ENCODE measurements at regions not wholly inside any gene's neighbourhood (a gene's known extent, or its start where the extent isn't known, plus 50 kb on each side); places are given as distances from the start of the nearest gene placed in this dataset.

DNA sequence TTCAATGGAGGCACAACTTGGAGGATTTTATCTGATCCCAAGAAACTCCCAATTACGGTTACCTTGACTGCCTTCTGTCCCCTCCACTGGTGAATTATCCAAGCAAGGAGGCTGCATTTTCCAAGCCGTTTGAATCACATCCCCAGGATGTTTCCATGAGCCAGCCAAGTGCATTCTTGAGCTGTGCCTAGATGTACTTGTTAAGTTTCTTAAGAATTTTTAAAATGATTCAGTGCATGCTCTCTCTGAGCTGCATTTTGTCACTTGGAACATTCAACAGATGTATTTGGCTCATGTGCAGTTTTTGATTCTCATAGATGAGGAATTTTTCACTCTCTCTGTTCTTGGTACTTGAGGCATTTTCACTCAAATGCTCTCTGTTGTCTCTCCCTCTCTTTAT lies 202.6 kb upstream of the MYOCD start:
- TF ChIP-seq EZH2 (IDR thresholded peaks at IDR 0.05; ENCODE audit: low read length) = no peak
- TF ChIP-seq, protein P1, sequence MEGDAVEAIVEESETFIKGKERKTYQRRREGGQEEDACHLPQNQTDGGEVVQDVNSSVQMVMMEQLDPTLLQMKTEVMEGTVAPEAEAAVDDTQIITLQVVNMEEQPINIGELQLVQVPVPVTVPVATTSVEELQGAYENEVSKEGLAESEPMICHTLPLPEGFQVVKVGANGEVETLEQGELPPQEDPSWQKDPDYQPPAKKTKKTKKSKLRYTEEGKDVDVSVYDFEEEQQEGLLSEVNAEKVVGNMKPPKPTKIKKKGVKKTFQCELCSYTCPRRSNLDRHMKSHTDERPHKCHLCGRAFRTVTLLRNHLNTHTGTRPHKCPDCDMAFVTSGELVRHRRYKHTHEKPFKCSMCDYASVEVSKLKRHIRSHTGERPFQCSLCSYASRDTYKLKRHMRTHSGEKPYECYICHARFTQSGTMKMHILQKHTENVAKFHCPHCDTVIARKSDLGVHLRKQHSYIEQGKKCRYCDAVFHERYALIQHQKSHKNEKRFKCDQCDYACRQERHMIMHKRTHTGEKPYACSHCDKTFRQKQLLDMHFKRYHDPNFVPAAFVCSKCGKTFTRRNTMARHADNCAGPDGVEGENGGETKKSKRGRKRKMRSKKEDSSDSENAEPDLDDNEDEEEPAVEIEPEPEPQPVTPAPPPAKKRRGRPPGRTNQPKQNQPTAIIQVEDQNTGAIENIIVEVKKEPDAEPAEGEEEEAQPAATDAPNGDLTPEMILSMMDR (optimal IDR thresholded peaks at IDR 0.05 in 1 of 3, IDR thresholded peaks at IDR 0.05 in 1 of 3, conservative IDR thresholded peaks at IDR 0.05 in 1 of 3; ENCODE audit: extremely low read depth in 1 of 3, insufficient read depth in 2 of 3, low read length in 3 of 3) = no peak
- no peak overlapping the region for H3K27ac ChIP-seq (ENCODE audit: control insufficient read depth, insufficient read depth, low read length)
- no peaks in the 10 kb centered on the region for H3K9me3 ChIP-seq (ENCODE audit: control insufficient read depth, low read depth, low read length)
- no peaks in the 10 kb centered on the region for H4K20me1 ChIP-seq (ENCODE audit: control insufficient read depth, extremely low read depth, insufficient read depth, low read length)
- H3K27me3 ChIP-seq (ENCODE audit: control insufficient read depth, extremely low read depth, insufficient read depth, low read length) = no peaks in the 10 kb centered on the region
- no peaks in the 10 kb centered on the region for H3K79me2 ChIP-seq (ENCODE audit: control insufficient read depth, insufficient read depth, low read length)
- no peaks in the 10 kb centered on the region for H3K9me1 ChIP-seq (ENCODE audit: control insufficient read depth, extremely low read depth, insufficient read depth, low read length)
- H3K9ac ChIP-seq (ENCODE audit: control insufficient read depth, extremely low read depth, insufficient read depth, low read length) = no peak overlapping the region
- dilution Hi-C loops (cut with MboI; ENCODE audit: extremely low pct_ligation_motif_present, low sequenced_read_pairs) = no loop called here
- no peaks in the 10 kb centered on the region for H3K4me1 ChIP-seq (ENCODE audit: control insufficient read depth, extremely low read depth, insufficient read depth, low read length)
- no peaks in the 10 kb centered on the region for H3K36me3 ChIP-seq (ENCODE audit: control insufficient read depth in 2 of 2, extremely low read depth in 1 of 2, insufficient read depth in 2 of 2, low read length in 2 of 2)
- no peak overlapping the region for H3K4me2 ChIP-seq (ENCODE audit: control insufficient read depth, extremely low read depth, insufficient read depth, low read depth, low read length)
- FAIRE-seq = no peak
- DNase-seq (ENCODE audit: low read depth, low spot score) = no peak
- H3K4me3 ChIP-seq (ENCODE audit: control insufficient read depth in 2 of 3, extremely low read depth in 1 of 3, insufficient read depth in 2 of 3, low read depth in 1 of 3, low read length in 3 of 3) = no peak overlapping the region
- H2AFZ ChIP-seq (ENCODE audit: control insufficient read depth, low read length) = no peak overlapping the region

DNA sequence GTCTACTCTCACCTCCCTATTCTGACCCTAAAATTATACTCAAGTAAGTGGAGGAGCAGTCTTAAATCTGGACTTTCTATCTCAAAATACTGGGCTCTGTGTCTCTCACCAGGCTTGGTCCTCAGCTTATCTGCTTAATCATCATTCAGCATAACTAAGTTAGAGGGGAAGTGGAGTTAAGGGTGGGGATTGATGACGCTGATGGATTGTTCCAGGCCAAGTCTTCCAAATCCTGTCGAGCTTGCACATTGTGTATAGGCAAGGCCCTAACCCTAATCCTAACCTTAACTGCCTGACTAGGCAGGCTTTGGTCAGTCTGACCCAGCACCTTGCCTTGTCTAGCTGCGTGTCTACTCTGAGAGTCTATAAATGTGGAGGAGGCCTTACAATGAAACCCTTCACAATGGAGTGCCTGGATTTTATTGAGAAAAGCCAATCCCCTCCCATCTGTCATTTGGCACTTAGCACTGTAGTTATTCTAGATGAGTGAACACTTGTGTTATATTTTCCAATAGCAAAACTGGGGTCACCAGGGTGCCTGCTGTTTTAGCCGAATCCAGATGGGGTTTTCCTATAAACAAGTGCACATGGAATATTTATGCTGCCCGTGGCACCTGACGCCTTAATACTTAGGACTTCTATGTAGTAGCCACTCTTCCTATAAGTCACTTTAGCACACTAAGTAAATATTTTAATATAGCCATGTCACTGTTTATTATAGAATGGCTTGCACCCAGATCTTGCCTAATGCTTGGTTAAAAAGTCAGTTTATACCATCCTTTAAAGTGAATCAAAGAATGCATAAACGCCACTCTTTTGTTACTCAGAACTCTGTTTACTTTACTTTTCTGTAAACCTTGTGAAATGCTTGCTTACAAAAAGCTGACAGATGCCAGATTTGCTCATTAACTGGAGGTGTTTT lies 193.2 kb upstream of the MYOCD start:
- Histone ChIP-seq H3K79me2 (ENCODE audit: control insufficient read depth, insufficient read depth, low read length) (no peaks in the 10 kb centered on the region), H3K9me3 (ENCODE audit: control insufficient read depth, low read depth, low read length) (no peaks in the 10 kb centered on the region), H3K4me2 (ENCODE audit: control insufficient read depth, extremely low read depth, insufficient read depth, low read depth, low read length) (no peak overlapping the region), H3K4me1 (ENCODE audit: control insufficient read depth, extremely low read depth, insufficient read depth, low read length) (no peaks in the 10 kb centered on the region), H4K20me1 (ENCODE audit: control insufficient read depth, extremely low read depth, insufficient read depth, low read length) (no peaks in the 10 kb centered on the region), H3K27ac (ENCODE audit: control insufficient read depth, insufficient read depth, low read length) (no peak overlapping the region), H3K9me1 (ENCODE audit: control insufficient read depth, extremely low read depth, insufficient read depth, low read length) (no peaks in the 10 kb centered on the region), H3K4me3 (ENCODE audit: control insufficient read depth in 2 of 3, extremely low read depth in 1 of 3, insufficient read depth in 2 of 3, low read depth in 1 of 3, low read length in 3 of 3) (no peak overlapping the region), H3K27me3 (ENCODE audit: control insufficient read depth, extremely low read depth, insufficient read depth, low read length) (no peaks in the 10 kb centered on the region), H2AFZ (ENCODE audit: control insufficient read depth, low read length) (no peak overlapping the region), H3K9ac (ENCODE audit: control insufficient read depth, extremely low read depth, insufficient read depth, low read length) (no peak overlapping the region), H3K36me3 (ENCODE audit: control insufficient read depth in 2 of 2, extremely low read depth in 1 of 2, insufficient read depth in 2 of 2, low read length in 2 of 2) (no peaks in the 10 kb centered on the region)
- no peak for FAIRE-seq
- no peak for TF ChIP-seq EZH2 (IDR thresholded peaks at IDR 0.05; ENCODE audit: low read length)
- TF ChIP-seq, protein P1 (optimal IDR thresholded peaks at IDR 0.05 in 1 of 3, IDR thresholded peaks at IDR 0.05 in 1 of 3, conservative IDR thresholded peaks at IDR 0.05 in 1 of 3; ENCODE audit: extremely low read depth in 1 of 3, insufficient read depth in 2 of 3, low read length in 3 of 3) = no peak
- DNase-seq (ENCODE audit: low read depth, low spot score) = no peak
- dilution Hi-C loops (cut with MboI; ENCODE audit: extremely low pct_ligation_motif_present, low sequenced_read_pairs) = no loop called here
